ENCODE measurements at regions not wholly inside any gene's neighbourhood (a gene's known extent, or its start where the extent isn't known, plus 50 kb on each side); places are given as distances from the start of the nearest gene placed in this dataset.

DNA sequence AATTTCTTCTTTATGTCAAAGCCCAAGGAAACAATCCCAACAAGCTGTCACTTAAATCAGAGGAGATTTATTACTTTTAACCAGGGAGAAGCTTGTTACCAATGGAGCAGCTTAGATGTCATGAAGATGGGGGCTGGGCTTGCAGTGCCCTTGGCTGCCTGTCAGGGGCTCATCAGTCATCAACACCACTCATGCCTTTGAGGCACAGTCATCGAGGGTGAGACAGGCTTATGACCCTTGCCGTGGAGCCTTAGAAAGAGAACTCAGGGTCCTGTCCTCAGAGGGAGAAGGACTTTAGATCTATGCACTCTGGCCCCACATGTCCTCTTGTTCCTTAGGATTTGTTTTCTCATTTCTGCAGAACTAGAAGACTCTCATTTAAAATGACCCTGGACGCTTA, 318.3 kb downstream of the CBLN1 start:
- TF ChIP-seq, protein P1, sequence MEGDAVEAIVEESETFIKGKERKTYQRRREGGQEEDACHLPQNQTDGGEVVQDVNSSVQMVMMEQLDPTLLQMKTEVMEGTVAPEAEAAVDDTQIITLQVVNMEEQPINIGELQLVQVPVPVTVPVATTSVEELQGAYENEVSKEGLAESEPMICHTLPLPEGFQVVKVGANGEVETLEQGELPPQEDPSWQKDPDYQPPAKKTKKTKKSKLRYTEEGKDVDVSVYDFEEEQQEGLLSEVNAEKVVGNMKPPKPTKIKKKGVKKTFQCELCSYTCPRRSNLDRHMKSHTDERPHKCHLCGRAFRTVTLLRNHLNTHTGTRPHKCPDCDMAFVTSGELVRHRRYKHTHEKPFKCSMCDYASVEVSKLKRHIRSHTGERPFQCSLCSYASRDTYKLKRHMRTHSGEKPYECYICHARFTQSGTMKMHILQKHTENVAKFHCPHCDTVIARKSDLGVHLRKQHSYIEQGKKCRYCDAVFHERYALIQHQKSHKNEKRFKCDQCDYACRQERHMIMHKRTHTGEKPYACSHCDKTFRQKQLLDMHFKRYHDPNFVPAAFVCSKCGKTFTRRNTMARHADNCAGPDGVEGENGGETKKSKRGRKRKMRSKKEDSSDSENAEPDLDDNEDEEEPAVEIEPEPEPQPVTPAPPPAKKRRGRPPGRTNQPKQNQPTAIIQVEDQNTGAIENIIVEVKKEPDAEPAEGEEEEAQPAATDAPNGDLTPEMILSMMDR (IDR thresholded peaks at IDR 0.05), result no peak
- no peak for TF ChIP-seq SIN3A (IDR thresholded peaks at IDR 0.05; ENCODE audit: borderline replicate concordance, insufficient read depth, low read depth, low read length)
- TF ChIP-seq, protein P2, sequence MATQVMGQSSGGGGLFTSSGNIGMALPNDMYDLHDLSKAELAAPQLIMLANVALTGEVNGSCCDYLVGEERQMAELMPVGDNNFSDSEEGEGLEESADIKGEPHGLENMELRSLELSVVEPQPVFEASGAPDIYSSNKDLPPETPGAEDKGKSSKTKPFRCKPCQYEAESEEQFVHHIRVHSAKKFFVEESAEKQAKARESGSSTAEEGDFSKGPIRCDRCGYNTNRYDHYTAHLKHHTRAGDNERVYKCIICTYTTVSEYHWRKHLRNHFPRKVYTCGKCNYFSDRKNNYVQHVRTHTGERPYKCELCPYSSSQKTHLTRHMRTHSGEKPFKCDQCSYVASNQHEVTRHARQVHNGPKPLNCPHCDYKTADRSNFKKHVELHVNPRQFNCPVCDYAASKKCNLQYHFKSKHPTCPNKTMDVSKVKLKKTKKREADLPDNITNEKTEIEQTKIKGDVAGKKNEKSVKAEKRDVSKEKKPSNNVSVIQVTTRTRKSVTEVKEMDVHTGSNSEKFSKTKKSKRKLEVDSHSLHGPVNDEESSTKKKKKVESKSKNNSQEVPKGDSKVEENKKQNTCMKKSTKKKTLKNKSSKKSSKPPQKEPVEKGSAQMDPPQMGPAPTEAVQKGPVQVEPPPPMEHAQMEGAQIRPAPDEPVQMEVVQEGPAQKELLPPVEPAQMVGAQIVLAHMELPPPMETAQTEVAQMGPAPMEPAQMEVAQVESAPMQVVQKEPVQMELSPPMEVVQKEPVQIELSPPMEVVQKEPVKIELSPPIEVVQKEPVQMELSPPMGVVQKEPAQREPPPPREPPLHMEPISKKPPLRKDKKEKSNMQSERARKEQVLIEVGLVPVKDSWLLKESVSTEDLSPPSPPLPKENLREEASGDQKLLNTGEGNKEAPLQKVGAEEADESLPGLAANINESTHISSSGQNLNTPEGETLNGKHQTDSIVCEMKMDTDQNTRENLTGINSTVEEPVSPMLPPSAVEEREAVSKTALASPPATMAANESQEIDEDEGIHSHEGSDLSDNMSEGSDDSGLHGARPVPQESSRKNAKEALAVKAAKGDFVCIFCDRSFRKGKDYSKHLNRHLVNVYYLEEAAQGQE (IDR thresholded peaks at IDR 0.05; ENCODE audit: insufficient read depth in 1 of 2, low read depth in 2 of 2, low read length in 1 of 2), result no peak

All from Panc1 (cell line).